Stomach (tissue), 8 donors: ENCODE measurements at regions not wholly inside any gene's neighbourhood (a gene's known extent, or its start where the extent isn't known, plus 50 kb on each side); places are given as distances from the start of the nearest gene placed in this dataset.

Experiments used
- DNase-seq, 2 donors: peaks; one replicate each; pipeline versions ENCODE4 v3.0.0 to v3.0.0-alpha.2; 2013 to 2019
- H3K27ac ChIP-seq, 5 donors: fragments of 200-600 bp in 4 of 5; sonication (generic) in 4 of 5; one replicate each; pipeline ENCODE4 v1.5.1; 2013 to 2019; ENCODE audit warnings: mild to moderate bottlenecking in 1 of 5, moderate library complexity in 1 of 5
- H3K27me3 ChIP-seq, 3 donors: fragments of 200-600 bp; sonication (generic); one replicate each; pipeline ENCODE4 v1.5.1; 2017 to 2019; ENCODE audit warnings: mixed run types in 1 of 3
- H3K36me3 ChIP-seq, 4 donors: fragments of 200-600 bp; sonication (generic); 1 replicate in 3 of 4; 2 replicates in 1 of 4; pipeline ENCODE4 v1.5.1; 2016 to 2019
- H3K4me1 ChIP-seq, 4 donors: fragments of 200-600 bp; sonication (generic); one replicate each; pipeline ENCODE4 v1.5.1; 2016 to 2019
- H3K4me3 ChIP-seq, 4 donors: fragments of 200-600 bp; sonication (generic) in 3 of 4; one replicate each; pipeline ENCODE4 v1.5.1; 2016 to 2019; ENCODE audit warnings: mild to moderate bottlenecking in 1 of 4
- H3K9me3 ChIP-seq, 4 donors: fragments of 200-600 bp; sonication (generic); one replicate each; pipeline ENCODE4 v1.5.1; 2016 to 2019
- EP300 ChIP-seq: sonication (generic); formaldehyde crosslinking; IDR thresholded peaks from one replicate; pipeline ENCODE4 v1.6.1; 2017; ENCODE audit warnings: antibody characterized with exemption
- POLR2A ChIP-seq, 4 donors: fragments of 450-650 bp; IDR thresholded peaks; one replicate each; pipeline ENCODE4 v1.6.1; 2016; ENCODE audit warnings: antibody characterized with exemption in 4 of 4, control low read depth in 2 of 4, mild to moderate bottlenecking in 1 of 4, moderate library complexity in 1 of 4
- POLR2AphosphoS5 ChIP-seq, 3 donors: sonication (generic); formaldehyde crosslinking; IDR thresholded peaks; one replicate each; pipeline ENCODE4 v1.6.1; 2016; ENCODE audit warnings: antibody characterized with exemption in 3 of 3
- WGBS, 5 donors: extraction: QIAGEN DNeasy Blood & Tissue Kit in 3 of 5; methylation state at CpG; one replicate each; pipeline versions ENCODE4 v1.1.5 to v1.1.7; 2013 to 2018; 5-methylcytosine and 5-hydroxymethylcytosine counted together
- intact Hi-C: fragments of 100-400 bp; cut with DNase I; formaldehyde crosslinking; loops from one replicate; pipeline ENCODE4 v1.15.1; 2023; ENCODE audit warnings: low total_unique reads
- TF ChIP-seq, protein P1 (sequence below), 7 experiments: fragments of 450-650 bp in 4 of 7; fragments of 200-600 bp in 3 of 7; sonication (generic) in 3 of 7; IDR thresholded peaks; one replicate each; pipeline ENCODE4 v1.5.1; 2016 to 2019; ENCODE audit warnings: antibody characterized with exemption in 7 of 7, control low read depth in 2 of 7, mild to moderate bottlenecking in 1 of 7
- donor health status: healthy with polysubstance abuse.
- donor health status: Bipolar disorder and iron deficiency.
- donor health status: healthy.

DNA sequence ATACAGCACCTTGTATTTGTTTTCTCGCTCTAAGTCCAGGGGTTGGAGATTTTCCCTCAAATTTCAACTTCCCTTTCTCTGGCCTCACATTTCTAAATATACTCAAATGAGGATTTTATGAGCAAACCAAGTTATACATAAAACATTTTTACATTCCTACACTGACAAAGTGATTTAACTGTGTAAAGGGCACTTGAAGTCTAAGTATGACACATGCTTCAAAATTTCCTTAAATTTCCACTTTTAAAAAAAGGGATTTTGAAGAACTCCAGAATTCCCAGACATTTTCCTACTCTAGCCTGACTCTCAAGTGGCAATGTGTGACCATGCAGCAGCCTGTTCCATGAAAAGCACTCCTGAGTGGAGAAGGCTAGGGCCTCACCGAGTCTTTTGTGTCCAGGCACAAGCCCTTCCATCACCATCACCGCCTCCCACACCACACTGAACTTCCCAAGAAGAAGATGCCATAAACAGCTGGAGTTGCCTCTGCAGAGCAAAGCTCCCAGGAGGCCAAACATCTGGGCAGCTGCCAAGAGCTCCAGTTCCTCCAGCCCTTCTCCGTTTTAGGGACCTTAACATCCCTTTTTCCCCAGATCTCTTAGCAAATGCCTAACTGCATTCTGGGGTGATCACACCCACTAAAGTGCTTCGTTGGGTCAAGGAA, 68.9 kb downstream of the NCR2 start:
- 66 to 84% (median 76%) methylated on average over 5 of the region's 5 CpGs for WGBS, 5 donors
- Histone ChIP-seq H3K4me1 (no peaks in the 10 kb centered on the region), H3K27ac (no peak overlapping the region), H3K9me3 (peaks cover 0 to 10% (median 3%) of the 10 kb centered on the region in 4 donors), H3K27me3 (peaks cover 0 to 27% (median 0%) of the 10 kb centered on the region in 3 donors), H3K4me3 (no peak overlapping the region), H3K36me3 (no peaks in the 10 kb centered on the region)
- intact Hi-C loops: no loop called here
- peak in 1 of 2 donors; percentile 42 for DNase-seq
- TF ChIP-seq POLR2AphosphoS5 (IDR thresholded peaks at IDR 0.05) (no peak), EP300 (no peak), POLR2A (IDR thresholded peaks at IDR 0.05) (no peak)
- TF ChIP-seq, protein P1, sequence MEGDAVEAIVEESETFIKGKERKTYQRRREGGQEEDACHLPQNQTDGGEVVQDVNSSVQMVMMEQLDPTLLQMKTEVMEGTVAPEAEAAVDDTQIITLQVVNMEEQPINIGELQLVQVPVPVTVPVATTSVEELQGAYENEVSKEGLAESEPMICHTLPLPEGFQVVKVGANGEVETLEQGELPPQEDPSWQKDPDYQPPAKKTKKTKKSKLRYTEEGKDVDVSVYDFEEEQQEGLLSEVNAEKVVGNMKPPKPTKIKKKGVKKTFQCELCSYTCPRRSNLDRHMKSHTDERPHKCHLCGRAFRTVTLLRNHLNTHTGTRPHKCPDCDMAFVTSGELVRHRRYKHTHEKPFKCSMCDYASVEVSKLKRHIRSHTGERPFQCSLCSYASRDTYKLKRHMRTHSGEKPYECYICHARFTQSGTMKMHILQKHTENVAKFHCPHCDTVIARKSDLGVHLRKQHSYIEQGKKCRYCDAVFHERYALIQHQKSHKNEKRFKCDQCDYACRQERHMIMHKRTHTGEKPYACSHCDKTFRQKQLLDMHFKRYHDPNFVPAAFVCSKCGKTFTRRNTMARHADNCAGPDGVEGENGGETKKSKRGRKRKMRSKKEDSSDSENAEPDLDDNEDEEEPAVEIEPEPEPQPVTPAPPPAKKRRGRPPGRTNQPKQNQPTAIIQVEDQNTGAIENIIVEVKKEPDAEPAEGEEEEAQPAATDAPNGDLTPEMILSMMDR (IDR thresholded peaks at IDR 0.05): no peak

DNA sequence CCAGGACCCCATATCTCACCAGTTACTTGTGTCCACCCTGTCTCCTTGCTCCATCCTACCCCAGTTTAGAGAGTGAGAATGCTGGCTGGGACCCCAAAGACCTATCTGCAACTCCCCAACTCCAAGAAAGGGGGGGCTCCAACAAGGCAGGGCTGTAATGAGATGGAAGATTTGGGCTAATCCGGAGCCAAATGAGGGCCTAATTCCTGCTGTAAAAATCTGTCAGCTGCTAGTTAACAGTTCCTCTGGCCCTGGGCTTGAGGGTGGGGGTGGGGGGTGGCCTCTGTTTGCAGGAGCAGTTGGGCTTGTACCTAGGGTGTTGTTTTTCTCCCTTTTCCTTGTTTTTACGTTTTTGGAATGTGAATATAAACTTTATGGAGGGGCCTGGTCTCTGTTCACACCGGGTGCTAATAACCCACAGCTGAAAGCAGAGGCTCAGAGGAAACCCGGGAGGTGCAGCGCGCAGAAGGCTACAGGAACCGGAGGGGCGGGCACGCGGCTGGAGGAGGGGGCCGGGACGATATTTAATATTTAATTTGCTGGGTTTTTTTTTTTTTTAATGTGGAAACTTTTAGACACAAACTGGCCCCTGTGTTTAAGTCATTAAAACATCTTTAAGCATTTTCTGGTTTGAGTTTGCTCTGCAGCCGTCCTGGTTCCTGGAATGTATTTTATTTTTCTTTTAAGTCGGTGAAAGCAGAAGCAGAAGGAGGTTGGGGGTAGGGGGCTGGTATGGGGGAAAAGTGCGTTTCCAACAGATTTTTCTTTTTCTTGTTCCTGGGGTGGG, 70.7 kb downstream of the NCR2 start:
- TF ChIP-seq POLR2A (IDR thresholded peaks at IDR 0.05): no peak
- no peak for TF ChIP-seq EP300
- no peak for TF ChIP-seq POLR2AphosphoS5 (IDR thresholded peaks at IDR 0.05)
- TF ChIP-seq, protein P1 (IDR thresholded peaks at IDR 0.05): no peak
- no peak overlapping the region for H3K4me3 ChIP-seq
- no peak overlapping the region for H3K27ac ChIP-seq
- intact Hi-C loops: no loop called here
- WGBS, 5 donors: 58 to 73% (median 62%) methylated on average over 15 of the region's 15 CpGs
- H3K27me3 ChIP-seq: peaks cover 0 to 29% (median 0%) of the 10 kb centered on the region in 3 donors
- no peaks in the 10 kb centered on the region for H3K4me1 ChIP-seq
- peaks cover 0 to 7% (median 3%) of the 10 kb centered on the region in 4 donors for H3K9me3 ChIP-seq
- DNase-seq: no peak
- H3K36me3 ChIP-seq: no peaks in the 10 kb centered on the region

DNA sequence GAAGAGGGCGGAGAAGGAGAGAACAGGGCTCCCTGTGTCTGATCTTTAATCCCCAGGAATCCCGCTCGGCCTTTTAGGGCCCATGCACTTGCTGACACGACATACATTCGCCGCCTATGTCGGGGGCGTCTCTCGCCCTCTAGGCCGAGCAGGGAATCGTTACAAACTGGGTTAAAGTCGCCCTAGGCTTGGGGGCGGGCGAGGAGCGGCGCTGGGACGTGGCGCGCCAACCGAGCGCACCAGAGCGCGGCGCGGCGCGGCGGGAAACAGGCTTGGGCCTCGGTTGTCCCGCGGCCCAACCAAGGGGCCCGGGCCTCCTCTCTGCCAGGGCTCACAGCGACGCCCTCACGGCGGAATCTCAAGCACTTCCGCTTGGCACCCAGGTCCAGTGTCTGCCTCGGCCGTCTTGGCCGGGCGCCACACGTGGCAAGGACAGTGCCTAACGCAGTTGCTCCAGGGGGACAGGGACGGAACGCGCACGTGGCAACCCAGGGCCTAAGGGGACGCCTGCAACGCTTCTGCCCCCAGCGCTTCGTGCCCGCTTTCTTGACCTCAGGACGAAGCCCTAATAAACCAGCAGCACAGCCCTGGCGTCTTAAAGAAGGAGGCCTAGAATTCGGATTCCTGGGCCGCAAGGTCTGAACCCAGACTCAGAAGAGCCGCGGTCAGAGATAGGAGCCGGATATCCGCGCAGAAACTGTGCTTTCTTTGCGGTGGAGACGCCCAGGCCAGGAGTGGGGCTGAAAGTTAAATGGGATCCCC, 71.5 kb downstream of the NCR2 start:
- peaks cover 0 to 33% (median 0%) of the 10 kb centered on the region in 3 donors for H3K27me3 ChIP-seq
- H3K36me3 ChIP-seq: no peaks in the 10 kb centered on the region

More for the DNA sequence above, 71.5 kb downstream of the NCR2 start:
- Histone ChIP-seq H3K9me3 (peaks cover 0 to 5% (median 0%) of the 10 kb centered on the region in 4 donors), H3K27ac (no peak overlapping the region), H3K4me1 (no peaks in the 10 kb centered on the region), H3K4me3 (no peak overlapping the region)
- no peak for TF ChIP-seq POLR2AphosphoS5 (IDR thresholded peaks at IDR 0.05)
- TF ChIP-seq, protein P1 (IDR thresholded peaks at IDR 0.05): no peak
- TF ChIP-seq EP300: no peak
- TF ChIP-seq POLR2A (IDR thresholded peaks at IDR 0.05): no peak
- no peak for DNase-seq
- WGBS, 5 donors: 70 to 80% (median 78%) methylated on average over 42 to 63 of the region's 63 CpGs
- intact Hi-C loops: no loop called here
